ENCODE measurements at regions not wholly inside any gene's neighbourhood (a gene's known extent, or its start where the extent isn't known, plus 50 kb on each side); places are given as distances from the start of the nearest gene placed in this dataset.

DNA sequence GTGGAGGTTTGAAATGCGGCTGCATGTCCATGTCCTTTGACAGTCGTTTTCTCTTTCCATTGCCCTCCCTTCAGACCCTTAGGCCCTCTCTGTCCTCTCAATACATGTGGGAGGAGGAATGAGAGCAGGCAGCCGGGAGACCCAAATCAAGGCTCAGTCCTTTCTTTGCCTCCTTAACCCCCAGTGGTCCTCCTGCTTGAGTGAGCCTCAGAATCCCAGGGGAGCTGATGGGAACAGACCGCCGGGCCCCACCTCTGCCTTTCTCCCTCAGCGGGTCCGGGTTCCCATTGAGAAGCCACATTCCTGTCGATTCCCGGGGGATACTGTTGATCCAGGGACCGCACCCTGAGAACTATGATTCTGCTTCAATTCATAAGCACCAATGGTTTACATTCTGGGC lies 77.9 kb upstream of the RFLNA start:
- Histone ChIP-seq H3K79me2 (ENCODE audit: insufficient read depth, low read length) (no peaks in the 10 kb centered on the region), H2AK5ac (ENCODE audit: insufficient read length, low read length) (no peak overlapping the region), H3K27me3 (ENCODE audit: insufficient read depth, low read length) (no peaks in the 10 kb centered on the region), H3K14ac (ENCODE audit: insufficient read depth, low read length) (no peak overlapping the region), H2BK5ac (ENCODE audit: insufficient read length, low read length) (no peak overlapping the region), H3K23ac (ENCODE audit: insufficient read length, low read depth, low read length) (no peak overlapping the region), H4K91ac (ENCODE audit: insufficient read length, low read depth, low read length) (no peak overlapping the region), H3T11ph (ENCODE audit: low read length) (no peak overlapping the region), H2BK120ac (ENCODE audit: low read depth, low read length, poor library complexity, severe bottlenecking) (no peak overlapping the region), H3K79me1 (ENCODE audit: insufficient read depth, low read depth, low read length, poor library complexity, severe bottlenecking) (no peaks in the 10 kb centered on the region), H4K8ac (replicated peaks; ENCODE audit: insufficient read length, low read depth, low read length) (no peak overlapping the region), H4K20me1 (ENCODE audit: control insufficient read depth, insufficient read depth, insufficient read length) (no peaks in the 10 kb centered on the region), H3K4ac (ENCODE audit: low read depth, low read length) (no peak overlapping the region), H2AFZ (ENCODE audit: low read length) (no peak overlapping the region), H2BK15ac (ENCODE audit: low read depth, low read length) (no peak overlapping the region), H3K18ac (ENCODE audit: insufficient read length, low read depth, low read length) (no peak overlapping the region), H2BK20ac (ENCODE audit: low read depth, low read length, poor library complexity, severe bottlenecking) (no peak overlapping the region), H3K9me3 (ENCODE audit: control insufficient read depth, low read depth, low read length) (peaks cover 7% of the 10 kb centered on the region), H3K9ac (ENCODE audit: extremely low read depth, insufficient read length, low read length) (no peak overlapping the region), H3K27ac (ENCODE audit: insufficient read length, low read depth, low read length) (no peak overlapping the region), H3K4me2 (ENCODE audit: insufficient read depth, insufficient read length, low read length) (no peak overlapping the region), H3K56ac (ENCODE audit: insufficient read length, low read depth, low read length) (no peak overlapping the region), H3K23me2 (ENCODE audit: insufficient read length, low read depth, low read length, poor library complexity, severe bottlenecking) (no peaks in the 10 kb centered on the region), H4K5ac (ENCODE audit: insufficient read length, low read depth, low read length) (no peak overlapping the region), H3K4me1 (ENCODE audit: insufficient read depth, low read length) (no peaks in the 10 kb centered on the region), H2BK12ac (ENCODE audit: insufficient read length, low read depth, low read length) (no peak overlapping the region)
- Mint-ChIP-seq H3K27me3 (ENCODE audit: low read depth) (peaks cover 8% of the 10 kb centered on the region), H3K36me3 (ENCODE audit: insufficient read depth in 1 of 3, low read depth in 3 of 3) (peaks cover 1 to 26% (median 16%) of the 10 kb centered on the region in 3 experiments; a peak in 5 of 7 replicates), H3K9me3 (peaks cover 21 to 26% of the 10 kb centered on the region in 2 experiments), H3K4me3 (no peak overlapping the region), H3K27ac (no peak overlapping the region), H3K4me1 (peaks cover 12 to 13% of the 10 kb centered on the region in 2 experiments)
- TF ChIP-seq, protein P1, sequence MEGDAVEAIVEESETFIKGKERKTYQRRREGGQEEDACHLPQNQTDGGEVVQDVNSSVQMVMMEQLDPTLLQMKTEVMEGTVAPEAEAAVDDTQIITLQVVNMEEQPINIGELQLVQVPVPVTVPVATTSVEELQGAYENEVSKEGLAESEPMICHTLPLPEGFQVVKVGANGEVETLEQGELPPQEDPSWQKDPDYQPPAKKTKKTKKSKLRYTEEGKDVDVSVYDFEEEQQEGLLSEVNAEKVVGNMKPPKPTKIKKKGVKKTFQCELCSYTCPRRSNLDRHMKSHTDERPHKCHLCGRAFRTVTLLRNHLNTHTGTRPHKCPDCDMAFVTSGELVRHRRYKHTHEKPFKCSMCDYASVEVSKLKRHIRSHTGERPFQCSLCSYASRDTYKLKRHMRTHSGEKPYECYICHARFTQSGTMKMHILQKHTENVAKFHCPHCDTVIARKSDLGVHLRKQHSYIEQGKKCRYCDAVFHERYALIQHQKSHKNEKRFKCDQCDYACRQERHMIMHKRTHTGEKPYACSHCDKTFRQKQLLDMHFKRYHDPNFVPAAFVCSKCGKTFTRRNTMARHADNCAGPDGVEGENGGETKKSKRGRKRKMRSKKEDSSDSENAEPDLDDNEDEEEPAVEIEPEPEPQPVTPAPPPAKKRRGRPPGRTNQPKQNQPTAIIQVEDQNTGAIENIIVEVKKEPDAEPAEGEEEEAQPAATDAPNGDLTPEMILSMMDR (conservative IDR thresholded peaks at IDR 0.05): no peak
- DNase-seq: no peak
- WGBS (ENCODE audit: extremely low coverage, insufficient read length, low lambda C conversion rate): no CpG with 5 or more reads among the region's 10 CpGs

Data from H9 (cell line).